ENCODE measurements at regions not wholly inside any gene's neighbourhood (a gene's known extent, or its start where the extent isn't known, plus 50 kb on each side); places are given as distances from the start of the nearest gene placed in this dataset.
"Not testable (repeated sequence)": the region's sequence is repeated elsewhere in the genome, so short reads cannot be mapped to it uniquely, and the experiment has no call there.

DNA sequence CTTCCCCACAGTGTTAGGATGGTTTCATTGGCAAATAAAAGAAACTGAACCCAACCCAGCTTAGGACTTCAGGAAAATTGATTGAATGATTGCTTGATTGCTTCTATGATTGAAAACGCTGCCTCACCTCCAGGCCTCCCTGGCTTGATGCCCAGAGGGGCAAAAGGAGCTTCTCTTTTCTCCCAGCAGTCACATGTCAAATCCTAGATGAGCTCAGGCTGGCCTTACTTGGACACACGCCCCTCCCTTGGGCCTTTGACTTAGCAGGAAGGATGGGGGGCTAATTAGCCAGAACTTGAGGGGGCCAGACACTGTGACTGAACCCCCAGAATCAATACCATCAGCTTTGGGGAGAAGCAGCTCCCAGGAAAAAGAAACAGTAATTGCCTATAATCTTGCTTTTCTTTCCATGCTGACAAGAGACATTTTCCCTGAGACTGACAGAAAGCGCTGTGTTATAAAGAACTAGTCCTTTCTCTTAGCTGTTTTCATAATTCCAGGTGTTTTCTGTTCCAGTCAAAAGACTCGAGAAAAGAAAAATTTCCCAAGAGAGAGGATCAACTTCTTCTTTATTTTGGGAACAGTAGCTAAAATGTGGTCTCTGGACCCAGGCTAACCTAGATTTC is 50.8 kb upstream of the ATP5PO start:
- Histone ChIP-seq H3F3A (ENCODE audit: insufficient read depth) (peaks cover 26% of the 10 kb centered on the region), H3K79me2 (ENCODE audit: insufficient read depth) (no peaks in the 10 kb centered on the region), H3K4me1 (ENCODE audit: insufficient read depth) (peaks cover 31% of the 10 kb centered on the region), H3K36me3 (ENCODE audit: low read depth) (no peaks in the 10 kb centered on the region), H3K27ac (no peak overlapping the region), H3K9me3 (ENCODE audit: low read depth) (no peaks in the 10 kb centered on the region), H4K20me1 (ENCODE audit: insufficient read depth) (no peaks in the 10 kb centered on the region), H3K9ac (no peak overlapping the region), H3K4me2 (ENCODE audit: unreplicated experiment) (no peak overlapping the region), H3K4me3 (no peak overlapping the region), H3K9me2 (ENCODE audit: insufficient read depth) (no peaks in the 10 kb centered on the region), H2AFZ (no peak overlapping the region), H3K27me3 (replicated peaks; ENCODE audit: insufficient read depth) (no peaks in the 10 kb centered on the region)
- 73% methylated on average over 4 of the region's 4 CpGs for WGBS, 2 experiments (ENCODE audit: low coverage in 1 of 2, low lambda C conversion rate in 2 of 2, missing lambda C conversion rate in 2 of 2)
- DNase-seq: no peak
- in situ Hi-C loops (cut with MboI): no loop called here
- TF ChIP-seq EZH2 (IDR thresholded peaks at IDR 0.05; ENCODE audit: insufficient read depth, poor library complexity, severe bottlenecking) (no peak), EZH2phosphoT487 (IDR thresholded peaks at IDR 0.05; ENCODE audit: insufficient read depth, low read depth) (no peak)

- peaks cover 26% of the 10 kb centered on the region for H3F3A ChIP-seq (ENCODE audit: insufficient read depth)
- H2AFZ ChIP-seq; H3K9ac ChIP-seq; H3K27me3 ChIP-seq (replicated peaks; ENCODE audit: insufficient read depth); H3K4me3 ChIP-seq; DNase-seq; H3K9me3 ChIP-seq (ENCODE audit: low read depth); H3K27ac ChIP-seq; in situ Hi-C loops (cut with MboI); H3K36me3 ChIP-seq (ENCODE audit: low read depth); H3K79me2 ChIP-seq (ENCODE audit: insufficient read depth); H3K9me2 ChIP-seq (ENCODE audit: insufficient read depth); H4K20me1 ChIP-seq (ENCODE audit: insufficient read depth); H3K4me2 ChIP-seq (ENCODE audit: unreplicated experiment): not testable (repeated sequence)
- peaks cover 31% of the 10 kb centered on the region for H3K4me1 ChIP-seq (ENCODE audit: insufficient read depth)
- 96 to 97% methylated on average over 9 of the region's 9 CpGs for WGBS, 2 experiments (ENCODE audit: low coverage in 1 of 2, low lambda C conversion rate in 2 of 2, missing lambda C conversion rate in 2 of 2)
Observed at GRCh38 chr21:33965662-33966061, 50.1 kb upstream of the ATP5PO start.

All from GM23248 (cell line).